IMR-90 (cell line): ENCODE measurements at regions not wholly inside any gene's neighbourhood (a gene's known extent, or its start where the extent isn't known, plus 50 kb on each side); places are given as distances from the start of the nearest gene placed in this dataset.

ENCODE experiments used
- ATAC-seq: fragments of 200-7000 bp; cut with Tn5 transposase; 2 replicates; pipeline ENCODE4 v1.9.1; 2020; ENCODE audit warnings: low read depth, mild to moderate bottlenecking, moderate library complexity
- BruUV-seq: library from RNA; stranded (reverse); fragments of 400-500 nt; replicated peaks from 2 replicates; lab custom pipeline; 2021; lab: Mats Ljungman, UMichigan
- CTCF ChIA-PET: fragments of 300-600 bp; formaldehyde crosslinking; extraction: SDS; loops from one replicate; lab custom pipeline; 2021; ENCODE audit warnings: antibody characterized with exemption; lab: Yijun Ruan, JAX
- POLR2A ChIA-PET: fragments of 300-600 bp; sonication (Branson Sonifier 250); formaldehyde crosslinking; loops from one replicate; lab custom pipeline; 2022; ENCODE audit warnings: antibody characterized with exemption; ENCODE audit not compliant: unreplicated experiment; lab: Charles Lee
- DNase-seq: peaks from one replicate; pipeline ENCODE4 v3.0.0; 2013
- H2AFZ ChIP-seq: replicated peaks from 2 replicates; pipeline ENCODE3; 2013; ENCODE audit warnings: low read length, mild to moderate bottlenecking; ENCODE audit not compliant: poor library complexity
- H2AK5ac ChIP-seq: 2 replicates; pipeline ENCODE4 v1.6.1; 2013; ENCODE audit warnings: low read depth, low read length, inconsistent platforms
- H2AK9ac ChIP-seq: replicated peaks from 2 replicates; pipeline ENCODE3; 2013; ENCODE audit warnings: mild to moderate bottlenecking, low read depth, low read length, moderate library complexity; ENCODE audit not compliant: poor library complexity
- H2BK120ac ChIP-seq: 2 replicates; pipeline ENCODE4 v1.6.1; 2013; ENCODE audit warnings: low read depth, low read length, inconsistent platforms
- H2BK15ac ChIP-seq: 3 replicates; pipeline ENCODE4 v1.6.1; 2013; ENCODE audit warnings: low read depth, low read length, inconsistent platforms
- H2BK20ac ChIP-seq: 2 replicates; pipeline ENCODE4 v1.6.1; 2013; ENCODE audit warnings: low read depth, mild to moderate bottlenecking, inconsistent platforms, low read length, moderate library complexity
- H2BK5ac ChIP-seq: 2 replicates; pipeline ENCODE4 v1.6.1; 2013; ENCODE audit warnings: mild to moderate bottlenecking, low read depth, low read length, inconsistent platforms; ENCODE audit not compliant: poor library complexity, severe bottlenecking
- H3K14ac ChIP-seq: replicated peaks from 2 replicates; pipeline ENCODE4 v1.6.1; 2013; ENCODE audit warnings: low read depth, low read length, inconsistent platforms
- H3K18ac ChIP-seq: 2 replicates; pipeline ENCODE4 v1.6.1; 2013; ENCODE audit warnings: low read depth, low read length, control low read depth
- H3K23ac ChIP-seq: 2 replicates; pipeline ENCODE4 v1.6.1; 2013; ENCODE audit warnings: low read depth, low read length, inconsistent platforms
- H3K27ac ChIP-seq: 2 replicates; pipeline ENCODE4 v1.5.1; 2013; ENCODE audit warnings: mild to moderate bottlenecking, control low read depth, low read length; ENCODE audit not compliant: insufficient read depth
- H3K27me3 ChIP-seq: 2 replicates; pipeline ENCODE4 v1.6.1; 2013; ENCODE audit warnings: low read length; ENCODE audit not compliant: control insufficient read depth, insufficient read depth
- H3K36me3 ChIP-seq: 2 replicates; pipeline ENCODE4 v1.6.1; 2013; ENCODE audit warnings: low read length, mixed read lengths; ENCODE audit not compliant: control insufficient read depth, insufficient read depth
- H3K4ac ChIP-seq: 2 replicates; pipeline ENCODE4 v1.6.1; 2013; ENCODE audit warnings: low read depth, low read length, inconsistent platforms
- H3K4me1 ChIP-seq: 2 replicates; pipeline ENCODE4 v1.6.1; 2013; ENCODE audit warnings: low read length, mixed read lengths; ENCODE audit not compliant: control insufficient read depth, insufficient read depth
- H3K4me2 ChIP-seq: 2 replicates; pipeline ENCODE4 v1.6.1; 2013; ENCODE audit warnings: low read depth, mild to moderate bottlenecking, control low read depth, low read length, moderate library complexity
- H3K4me3 ChIP-seq: 2 replicates; pipeline ENCODE4 v1.5.1; 2013; ENCODE audit warnings: low read depth, mild to moderate bottlenecking, control low read depth, low read length, moderate library complexity; ENCODE audit not compliant: insufficient read depth
- H3K56ac ChIP-seq: 2 replicates; pipeline ENCODE4 v1.6.1; 2013; ENCODE audit warnings: low read length, inconsistent platforms; ENCODE audit not compliant: insufficient read depth; ENCODE audit errors: extremely low read depth
- H3K79me1 ChIP-seq, 2 experiments: 2 replicates each; pipeline ENCODE4 v1.6.1; 2013; ENCODE audit warnings: low read length in 2 of 2, inconsistent platforms in 1 of 2, low read depth in 1 of 2
- H3K9ac ChIP-seq: 2 replicates; pipeline ENCODE4 v1.6.1; 2013; ENCODE audit warnings: low read depth, low read length, control low read depth
- H3K9me1 ChIP-seq: 2 replicates; pipeline ENCODE4 v1.6.1; 2013; ENCODE audit warnings: low read length, inconsistent platforms; ENCODE audit not compliant: insufficient read depth
- H3K9me3 ChIP-seq: 2 replicates; pipeline ENCODE4 v1.6.1; 2013; ENCODE audit warnings: low read length; ENCODE audit not compliant: control insufficient read depth, insufficient read depth
- H4K20me1 ChIP-seq: 2 replicates; pipeline ENCODE4 v1.6.1; 2013; ENCODE audit warnings: low read length, inconsistent platforms; ENCODE audit not compliant: insufficient read depth
- H4K5ac ChIP-seq: 2 replicates; pipeline ENCODE4 v1.6.1; 2013; ENCODE audit warnings: mild to moderate bottlenecking, low read depth, low read length, control low read depth
- H4K8ac ChIP-seq, 2 experiments: 2 replicates each; pipeline ENCODE4 v1.6.1; 2013; ENCODE audit warnings: low read depth in 2 of 2, low read length in 2 of 2, control low read depth in 1 of 2, inconsistent platforms in 1 of 2
- H4K91ac ChIP-seq: 2 replicates; pipeline ENCODE4 v1.6.1; 2013; ENCODE audit warnings: low read depth, low read length, inconsistent platforms; ENCODE audit not compliant: insufficient read depth
- CEBPB ChIP-seq: IDR thresholded peaks from 2 replicates; pipeline ENCODE4 v1.6.1; 2012; ENCODE audit warnings: low read depth, low read length, improper control_type of control experiment
- FOS ChIP-seq: fragments of 150-350 bp; IDR thresholded peaks from 2 replicates; pipeline ENCODE4 v1.6.1; 2016; ENCODE audit warnings: low read depth, low read length
- MAZ ChIP-seq: IDR thresholded peaks from 2 replicates; pipeline ENCODE4 v1.6.1; 2012; ENCODE audit warnings: low read depth, mild to moderate bottlenecking, low read length, improper control_type of control experiment, moderate library complexity, borderline replicate concordance
- RAD21 ChIP-seq: IDR thresholded peaks from 2 replicates; pipeline ENCODE4 v1.6.1; 2012; ENCODE audit warnings: low read length, improper control_type of control experiment
- RFX5 ChIP-seq: IDR thresholded peaks from 2 replicates; pipeline ENCODE4 v1.8.0; 2012; ENCODE audit warnings: low read depth, mild to moderate bottlenecking, low read length, moderate library complexity
- SMC3 ChIP-seq: fragments of 150-350 bp; IDR thresholded peaks from 2 replicates; pipeline ENCODE4 v1.6.1; 2016; ENCODE audit warnings: low read depth, mild to moderate bottlenecking, antibody characterized with exemption, low read length, moderate library complexity
- WGBS, 2 experiments: methylation state at CpG; one replicate each; pipeline versions ENCODE4 v1.1.5 to v1.1.7; 2013; ENCODE audit warnings: missing lambda C conversion rate in 2 of 2; ENCODE audit not compliant: insufficient read length in 1 of 2; ENCODE audit errors: extremely low coverage in 2 of 2; 5-methylcytosine and 5-hydroxymethylcytosine counted together
- dilution Hi-C: fragments of 300-500 bp; cut with HindIII; formaldehyde crosslinking; loops from one replicate; pipeline ENCODE4 v1.14.3; 2018; ENCODE audit warnings: low sequenced_read_pairs; ENCODE audit not compliant: unreplicated experiment
- in situ Hi-C: fragments of 300-500 bp; cut with MboI; formaldehyde crosslinking; loops from 3 replicates; pipeline ENCODE4 v1.14.3; 2019; ENCODE audit warnings: low sequenced_read_pairs, inconsistent platforms, mixed read lengths
- intact Hi-C: fragments of 100-400 bp; cut with micrococcal nuclease; formaldehyde crosslinking; loops from 2 replicates; pipeline ENCODE4 v1.10.0; 2022
- TF ChIP-seq, protein P1 (sequence below): fragments of 150-350 bp; IDR thresholded peaks from 2 replicates; pipeline ENCODE4 v1.6.1; 2017; ENCODE audit warnings: mild to moderate bottlenecking, antibody characterized with exemption, low read length, low read depth

DNA sequence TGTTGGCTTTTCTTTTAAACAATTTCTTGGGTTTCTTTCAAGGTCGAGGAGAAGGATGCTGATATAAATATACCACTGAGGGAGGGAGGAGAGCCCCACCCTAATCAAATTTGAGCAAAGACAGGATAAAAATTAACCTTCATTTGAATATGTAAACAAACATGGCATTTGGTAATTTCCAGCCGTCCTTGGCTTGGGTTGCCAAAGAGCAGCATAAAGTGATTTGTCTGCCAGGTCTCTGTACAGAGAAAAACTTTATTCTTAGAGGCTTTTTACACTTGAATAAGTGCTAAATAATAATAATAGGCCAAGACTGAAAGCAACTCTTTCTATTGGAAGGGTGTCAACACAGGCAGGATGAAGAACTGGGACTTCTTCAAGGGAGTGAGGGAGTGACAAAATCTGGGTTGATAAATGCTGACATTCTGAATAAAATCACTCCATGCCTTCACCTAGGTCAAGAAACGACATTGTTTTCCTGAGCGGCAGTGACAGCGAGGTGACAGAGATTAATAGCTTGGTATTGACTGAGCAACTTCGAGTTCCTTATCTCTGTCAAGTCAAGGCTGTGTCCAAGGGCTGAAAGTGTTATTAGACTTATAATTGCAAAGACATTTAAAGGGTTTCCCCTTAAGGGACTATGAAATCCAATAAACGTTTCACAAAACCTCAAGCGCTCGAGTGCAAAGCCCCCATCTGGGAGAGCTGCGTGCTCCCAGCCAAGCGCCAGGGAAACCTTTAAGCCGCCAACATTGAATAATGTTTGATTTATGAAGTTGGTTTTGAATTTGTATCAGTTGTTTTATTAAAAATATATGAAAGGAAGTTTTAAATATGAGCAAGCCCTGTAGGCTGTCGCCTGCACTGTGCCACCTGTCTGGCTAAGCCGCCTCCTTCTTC, 269.5 kb upstream of the N4BP1 start:
- Histone ChIP-seq H2BK20ac (no peak overlapping the region), H3K4ac (no peak overlapping the region), H3K9me3 (no peaks in the 10 kb centered on the region), H2BK5ac (no peak overlapping the region), H4K8ac (no peak overlapping the region), H2AFZ (no peak overlapping the region), H3K4me2 (no peak overlapping the region), H3K4me3 (no peak overlapping the region), H3K56ac (no peak overlapping the region), H2AK9ac (no peak overlapping the region), H3K14ac (no peak overlapping the region), H3K9me1 (no peaks in the 10 kb centered on the region), H2AK5ac (no peak overlapping the region), H3K18ac (no peak overlapping the region), H3K36me3 (no peaks in the 10 kb centered on the region), H3K9ac (no peak overlapping the region), H3K23ac (no peak overlapping the region), H2BK120ac (no peak overlapping the region), H3K27me3 (no peaks in the 10 kb centered on the region), H3K4me1 (no peaks in the 10 kb centered on the region), H4K91ac (no peak overlapping the region), H3K79me1 (no peaks in the 10 kb centered on the region), H2BK15ac (no peak overlapping the region), H4K5ac (no peak overlapping the region), H3K27ac (no peak overlapping the region), H4K20me1 (no peaks in the 10 kb centered on the region)
- ChIA-PET CTCF (no interaction called here), POLR2A (no interaction called here)
- dilution Hi-C loops (no loop called here), in situ Hi-C loops (no loop called here), intact Hi-C loops (no loop called here)
- no TSS peak for BruUV-seq
- DNase-seq, result no peak
- no peak for ATAC-seq
- TF ChIP-seq MAZ (no peak), RAD21 (no peak), SMC3 (no peak), RFX5 (no peak), FOS (no peak), CEBPB (no peak)
- TF ChIP-seq, protein P1, sequence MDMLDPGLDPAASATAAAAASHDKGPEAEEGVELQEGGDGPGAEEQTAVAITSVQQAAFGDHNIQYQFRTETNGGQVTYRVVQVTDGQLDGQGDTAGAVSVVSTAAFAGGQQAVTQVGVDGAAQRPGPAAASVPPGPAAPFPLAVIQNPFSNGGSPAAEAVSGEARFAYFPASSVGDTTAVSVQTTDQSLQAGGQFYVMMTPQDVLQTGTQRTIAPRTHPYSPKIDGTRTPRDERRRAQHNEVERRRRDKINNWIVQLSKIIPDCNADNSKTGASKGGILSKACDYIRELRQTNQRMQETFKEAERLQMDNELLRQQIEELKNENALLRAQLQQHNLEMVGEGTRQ, result no peak
- WGBS, 2 experiments, result no CpG with 5 or more reads among the region's 14 CpGs
